GM19397 (cell line): ENCODE measurements at regions not wholly inside any gene's neighbourhood (a gene's known extent, or its start where the extent isn't known, plus 50 kb on each side); places are given as distances from the start of the nearest gene placed in this dataset.

Experiments
- ATAC-seq: cut with Tn5 transposase; IDR thresholded peaks from one replicate; pipeline ENCODE4 v1.9.1; 2021; ENCODE audit warnings: mild to moderate bottlenecking, moderate library complexity; ENCODE audit not compliant: unreplicated experiment

- no peak for ATAC-seq
Observed at GRCh38 chr6:18335948-18336347, 51.2 kb upstream of the RNF144B start.

GRCh38 chr6:18334251-18334650 lies 52.9 kb upstream of the RNF144B start:
- ATAC-seq, result no peak

GRCh38 chr6:18330548-18331081 lies 56.5 kb upstream of the RNF144B start:
- peak; percentile 49 for ATAC-seq

GRCh38 chr6:18329776-18330175 lies 57.4 kb upstream of the RNF144B start:
- ATAC-seq, result no peak

GRCh38 chr6:18328540-18328939 lies 58.6 kb upstream of the RNF144B start:
- no peak for ATAC-seq

GRCh38 chr6:18328070-18328469 lies 59.1 kb upstream of the RNF144B start:
- no peak for ATAC-seq

GRCh38 chr6:18327626-18328025 lies 59.5 kb upstream of the RNF144B start:
- ATAC-seq, result no peak

- no peak for ATAC-seq
Observed at GRCh38 chr6:18326980-18327379, 60.2 kb upstream of the RNF144B start.

GRCh38 chr6:18326001-18326400 lies 61.1 kb upstream of the RNF144B start:
- ATAC-seq, result no peak

- no peak for ATAC-seq
Observed at GRCh38 chr6:18324706-18325042, 60.3 kb upstream of the DEK start.

GRCh38 chr6:18323935-18324705 lies 59.8 kb upstream of the DEK start:
- ATAC-seq, result no peak

- ATAC-seq, result no peak
Observed at GRCh38 chr6:18317850-18318249, 53.5 kb upstream of the DEK start.

- no peak for ATAC-seq
Observed at GRCh38 chr6:18314317-18314997, 50.1 kb upstream of the DEK start.
